Fibroblast of pulmonary artery (primary cell): ENCODE measurements at regions not wholly inside any gene's neighbourhood (a gene's known extent, or its start where the extent isn't known, plus 50 kb on each side); places are given as distances from the start of the nearest gene placed in this dataset.
"Not testable (repeated sequence)": the region's sequence is repeated elsewhere in the genome, so short reads cannot be mapped to it uniquely, and the experiment has no call there.

Source experiments
- DNase-seq: peaks from one replicate; pipeline ENCODE4 v3.0.0-alpha.2; 2010; ENCODE audit warnings: low read depth
- H3K4me3 ChIP-seq: replicated peaks from 2 replicates; pipeline ENCODE4 v1.5.1; 2011; ENCODE audit warnings: low read depth, mild to moderate bottlenecking, control low read depth, low read length, moderate library complexity
- CTCF ChIP-seq: IDR thresholded peaks from 2 replicates; pipeline ENCODE4 v1.5.1; 2011; ENCODE audit warnings: mild to moderate bottlenecking, control low read depth, low read length, inconsistent platforms; ENCODE audit errors: missing control alignments

GRCh38 chr1:186762653-186763052 lies 66.1 kb upstream of the PLA2G4A start:
- TF ChIP-seq CTCF = no peak
- no peak overlapping the region for H3K4me3 ChIP-seq
- peak; percentile 8 for DNase-seq

GRCh38 chr1:186761358-186761757 lies 67.4 kb upstream of the PLA2G4A start:
- H3K4me3 ChIP-seq = no peak overlapping the region
- no peak for DNase-seq
- TF ChIP-seq CTCF = no peak

- H3K4me3 ChIP-seq = no peak overlapping the region
- no peak for DNase-seq
- TF ChIP-seq CTCF = no peak
These were observed 68.3 kb upstream of the PLA2G4A start for GRCh38 chr1:186760446-186760845.

GRCh38 chr1:186758896-186759606 lies 69.7 kb upstream of the PLA2G4A start:
- H3K4me3 ChIP-seq, DNase-seq: not testable (repeated sequence)

GRCh38 chr1:186757851-186758250 lies 70.9 kb upstream of the PLA2G4A start:
- DNase-seq = no peak
- H3K4me3 ChIP-seq = no peak overlapping the region
- TF ChIP-seq CTCF = no peak

- no peak for TF ChIP-seq CTCF
- H3K4me3 ChIP-seq = no peak overlapping the region
- no peak for DNase-seq
These were observed 74.1 kb upstream of the PLA2G4A start for GRCh38 chr1:186754542-186755145.

- H3K4me3 ChIP-seq = no peak overlapping the region
- no peak for DNase-seq
- TF ChIP-seq CTCF = no peak
These were observed 73.0 kb upstream of the PTGS2 start for GRCh38 chr1:186753241-186753640.
